NCI-H1105 treated with DMSO at 0.1 percent for 48 hours (cell line): ENCODE measurements at regions not wholly inside any gene's neighbourhood (a gene's known extent, or its start where the extent isn't known, plus 50 kb on each side); places are given as distances from the start of the nearest gene placed in this dataset.

Experiments
- DNase-seq: peaks from one replicate; lab custom pipeline; 2025; lab: John Stamatoyannopoulos, UW

DNA sequence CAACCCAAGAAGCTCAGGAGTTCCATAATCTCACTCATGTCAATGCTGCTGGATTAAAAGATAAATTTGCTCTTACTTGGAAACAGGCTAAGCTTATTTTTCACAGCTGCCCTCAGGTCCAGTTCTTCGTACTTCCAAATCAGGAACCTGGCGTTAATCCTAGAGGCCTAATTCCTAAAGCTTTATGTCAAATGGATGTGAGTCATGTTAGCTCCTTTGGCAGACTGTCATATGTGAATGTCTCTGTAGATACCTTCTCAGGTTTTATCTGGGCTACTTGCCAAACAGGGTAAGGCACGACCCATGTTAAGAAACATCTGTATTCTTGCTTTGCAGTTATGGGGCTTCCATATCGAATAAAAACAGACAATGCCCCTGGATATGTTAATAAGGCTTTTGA is 504.6 kb downstream of the ALG10 start:
- peak; percentile 7 for DNase-seq

DNA sequence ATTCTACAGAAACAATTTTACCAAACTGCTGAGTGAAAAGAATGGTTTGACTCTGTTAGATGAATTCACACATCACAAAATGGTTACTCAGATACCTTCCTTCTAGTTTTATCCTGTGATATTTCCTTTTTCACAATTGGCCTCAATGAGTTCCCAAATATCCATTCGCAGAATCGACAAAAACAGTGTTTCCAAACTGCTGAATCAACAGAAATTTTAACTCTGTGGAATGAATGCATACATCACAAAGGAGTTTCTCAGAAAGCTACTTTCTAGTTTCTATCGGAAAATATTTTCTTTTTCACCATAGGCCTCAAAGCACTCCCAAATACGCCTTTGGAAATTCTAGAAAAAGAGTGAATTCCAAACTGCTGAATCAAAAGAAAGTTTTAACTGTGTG is 525.0 kb downstream of the ALG10 start:
- DNase-seq: no peak

DNA sequence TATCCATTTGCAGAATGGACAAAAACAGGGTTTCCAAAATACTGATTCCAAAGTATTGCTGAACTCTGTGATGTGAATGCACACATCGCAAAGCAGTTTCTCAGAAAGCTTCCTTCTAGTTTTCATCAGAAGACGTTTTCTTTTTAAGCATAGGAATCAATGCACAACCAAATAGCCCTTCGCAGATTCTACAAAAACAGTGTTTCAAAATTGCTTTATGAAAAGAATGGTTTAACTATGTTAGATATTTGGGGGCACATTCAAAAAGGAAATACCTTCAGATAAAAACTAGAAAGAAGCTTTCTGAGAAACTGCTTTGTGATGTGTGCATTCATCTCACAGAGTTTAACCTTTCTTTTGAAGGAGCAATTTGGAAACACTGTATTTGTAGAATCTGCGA is 569.7 kb downstream of the ALG10 start:
- no peak for DNase-seq

DNA sequence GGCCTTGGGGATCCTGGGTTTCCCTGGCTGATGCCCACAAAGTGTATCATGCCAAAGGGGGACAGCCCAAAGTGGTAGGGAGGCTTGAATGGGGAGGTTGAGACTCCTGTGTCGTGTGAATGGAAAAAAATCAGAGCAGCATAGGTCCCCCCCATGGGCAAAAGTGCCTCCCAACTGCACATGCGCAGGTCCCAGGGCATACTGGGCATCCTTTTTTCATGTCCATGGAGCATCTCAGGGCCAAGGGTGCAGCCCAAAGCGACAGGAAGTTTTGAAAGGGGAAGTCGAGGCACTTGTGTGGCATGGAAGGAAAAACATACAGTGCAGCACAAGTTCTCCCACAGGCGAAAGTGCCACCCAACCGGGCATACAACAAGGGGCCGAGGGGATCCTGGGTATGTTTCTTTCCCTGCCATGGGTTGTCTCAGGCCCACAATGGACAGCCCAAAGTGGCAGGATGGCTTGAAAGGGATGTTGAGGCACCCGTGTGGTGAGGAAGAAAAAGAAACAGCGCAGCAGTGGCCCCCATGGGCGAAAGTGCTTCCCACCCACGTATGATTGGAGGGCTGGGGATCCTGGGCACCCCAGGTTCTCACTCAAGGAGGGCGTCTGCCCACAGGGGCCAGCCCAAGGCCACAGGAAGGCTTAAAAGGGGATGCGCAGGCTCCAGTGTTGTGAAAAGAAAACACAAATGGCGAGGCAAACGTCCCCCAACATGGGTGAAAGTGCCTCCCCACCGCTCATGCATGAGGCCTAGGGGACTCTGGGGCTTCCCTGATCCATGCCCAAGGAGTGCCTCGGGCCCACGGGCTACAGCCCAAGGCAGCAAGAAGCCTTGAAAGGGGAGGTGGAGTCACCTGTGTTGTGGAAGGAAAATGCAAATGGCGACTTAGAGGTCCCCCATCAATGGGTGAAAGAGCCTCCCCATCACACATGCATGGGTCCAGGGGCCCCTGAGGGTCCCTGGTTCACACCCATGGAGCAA is 573.7 kb downstream of the ALG10 start:
- no peak for DNase-seq

DNA sequence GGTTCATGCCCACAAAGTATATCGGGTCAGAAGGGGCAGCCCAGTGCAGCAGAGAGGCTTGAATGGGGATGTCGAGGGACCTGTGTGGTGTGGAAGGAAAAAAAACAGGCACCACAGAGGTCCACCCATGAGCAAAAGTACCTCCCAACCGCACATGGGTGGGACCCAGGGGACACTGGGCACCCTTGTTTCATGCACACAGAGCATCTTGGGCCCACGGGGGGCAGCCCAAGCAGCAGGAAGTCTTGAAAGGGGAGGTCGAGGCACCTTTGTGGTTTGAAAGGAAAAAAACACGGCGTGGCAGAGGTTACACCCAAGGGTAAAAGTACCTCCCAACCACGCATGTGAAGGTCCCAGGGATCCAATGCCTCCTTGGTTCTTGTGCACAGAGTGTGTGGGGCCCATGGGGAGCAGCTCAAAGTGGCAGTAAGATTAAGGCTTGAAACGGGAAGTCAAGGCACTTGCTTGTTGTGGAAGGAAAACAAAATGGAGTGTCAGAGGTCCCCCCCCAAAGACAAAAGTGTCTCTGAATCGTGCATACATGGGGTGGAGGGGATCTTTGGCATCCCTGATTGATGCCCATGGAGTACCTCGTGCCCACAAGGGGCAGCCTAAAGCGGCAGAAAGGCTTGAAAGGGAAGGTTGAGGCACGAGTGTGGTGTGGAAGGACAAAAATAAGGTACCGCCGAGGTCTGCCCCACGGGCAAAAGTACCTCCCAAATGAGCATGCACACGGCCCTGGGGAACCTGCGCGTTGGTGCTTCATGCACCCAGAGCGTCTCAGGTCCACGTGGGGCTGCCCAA is 575.5 kb downstream of the ALG10 start:
- DNase-seq: no peak

DNA sequence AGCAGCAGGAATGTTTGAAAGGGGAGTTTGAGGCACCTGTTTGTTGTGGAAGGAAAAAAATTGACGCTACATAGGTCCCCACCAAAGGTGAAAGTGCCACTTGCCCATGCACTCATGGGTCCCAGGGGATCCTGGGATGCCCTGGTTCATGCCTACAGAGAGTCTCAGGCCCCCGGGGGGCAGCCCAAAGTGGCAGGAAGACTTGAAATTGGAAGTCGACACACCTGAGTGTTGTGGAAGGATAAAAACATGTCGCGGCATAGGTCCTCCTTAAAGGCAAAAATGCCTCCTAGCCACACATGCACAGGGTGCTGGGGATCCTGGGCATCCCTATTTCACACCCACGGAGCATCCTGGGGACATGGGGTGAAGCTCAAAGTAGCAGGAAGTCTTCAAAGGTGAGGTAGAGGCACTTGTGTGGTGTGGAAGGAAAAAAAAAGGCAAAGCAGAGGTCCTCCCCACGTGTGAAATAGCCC is 576.1 kb downstream of the ALG10 start:
- no peak for DNase-seq

DNA sequence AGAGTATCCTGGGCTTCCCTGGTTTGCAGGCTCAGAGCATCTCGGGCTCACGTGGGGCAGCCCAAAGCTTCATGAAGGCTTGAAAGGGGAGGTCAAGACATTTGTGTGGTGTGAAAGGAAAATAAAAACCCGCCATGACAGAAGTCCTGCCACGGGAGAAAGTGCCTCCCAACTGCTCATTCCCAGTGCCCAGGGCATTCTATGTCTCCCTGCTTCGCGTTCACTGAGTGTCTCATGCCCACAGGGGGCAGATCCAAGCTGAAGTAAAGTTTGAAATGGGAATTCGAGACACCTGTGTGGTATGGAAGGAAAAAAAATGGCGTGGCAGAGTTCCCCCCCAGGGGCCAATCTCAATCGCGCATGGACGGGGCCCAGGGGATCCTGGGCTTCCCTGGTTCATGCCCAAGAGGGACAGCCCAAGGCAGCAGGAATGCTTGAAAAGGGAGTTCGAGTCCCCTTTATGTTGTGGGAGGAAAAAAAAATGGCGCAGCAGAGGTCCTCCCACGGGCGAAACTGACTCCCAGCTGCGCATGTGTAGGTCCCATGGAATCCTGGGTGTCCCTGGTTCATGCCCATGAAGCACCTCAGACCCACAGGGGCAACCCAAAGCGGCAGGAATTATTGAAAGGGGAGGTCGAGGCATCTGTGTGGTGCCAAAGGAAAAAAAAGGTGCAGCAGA is 576.7 kb downstream of the ALG10 start:
- no peak for DNase-seq

DNA sequence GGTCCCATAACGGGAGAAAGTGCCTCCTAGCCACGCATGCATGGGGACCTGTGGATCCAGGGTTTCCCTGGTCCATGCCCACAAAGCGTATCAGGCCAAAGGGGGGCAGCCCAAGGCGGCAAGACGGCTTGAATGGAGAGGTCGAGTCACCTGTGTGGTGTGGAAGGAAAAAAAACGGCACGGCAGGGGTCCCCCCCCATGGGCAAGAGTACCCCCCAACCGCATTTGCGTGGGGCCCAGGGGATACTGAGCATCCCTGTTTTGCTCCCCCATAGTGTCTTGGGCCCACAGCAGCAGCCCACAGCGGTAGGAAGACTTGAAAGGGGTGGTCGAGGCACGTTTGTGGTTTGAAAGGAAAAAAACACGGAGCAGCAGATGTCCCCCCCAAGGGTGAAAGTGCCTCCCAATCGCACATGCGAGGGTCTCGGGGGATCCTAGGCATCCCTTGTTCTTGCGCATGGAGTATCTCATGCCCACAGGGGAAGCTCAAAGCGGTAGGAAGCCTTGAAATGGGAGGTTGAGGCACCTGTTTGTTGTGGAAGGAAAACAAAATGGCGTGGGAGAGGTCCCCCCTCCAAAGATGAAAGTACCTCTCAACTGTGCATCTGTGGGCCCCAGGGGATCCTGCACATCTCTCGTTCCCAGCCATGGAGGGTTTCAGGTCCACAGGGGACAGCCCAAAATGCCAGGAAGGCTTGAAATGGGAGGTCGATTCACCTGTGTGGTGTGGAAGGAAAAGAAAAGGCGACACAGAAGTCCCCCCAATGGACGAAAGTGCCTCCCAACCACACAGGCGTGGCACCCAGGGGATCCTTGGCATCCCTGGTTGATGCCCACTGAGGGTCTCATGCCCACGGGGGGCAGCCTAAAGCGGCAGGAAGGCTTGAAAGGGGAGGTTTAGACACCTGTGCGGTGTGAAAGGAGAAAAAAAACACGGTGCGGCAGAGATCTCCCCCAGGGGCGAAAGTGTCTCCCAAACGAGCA is 577.5 kb downstream of the ALG10 start:
- no peak for DNase-seq

DNA sequence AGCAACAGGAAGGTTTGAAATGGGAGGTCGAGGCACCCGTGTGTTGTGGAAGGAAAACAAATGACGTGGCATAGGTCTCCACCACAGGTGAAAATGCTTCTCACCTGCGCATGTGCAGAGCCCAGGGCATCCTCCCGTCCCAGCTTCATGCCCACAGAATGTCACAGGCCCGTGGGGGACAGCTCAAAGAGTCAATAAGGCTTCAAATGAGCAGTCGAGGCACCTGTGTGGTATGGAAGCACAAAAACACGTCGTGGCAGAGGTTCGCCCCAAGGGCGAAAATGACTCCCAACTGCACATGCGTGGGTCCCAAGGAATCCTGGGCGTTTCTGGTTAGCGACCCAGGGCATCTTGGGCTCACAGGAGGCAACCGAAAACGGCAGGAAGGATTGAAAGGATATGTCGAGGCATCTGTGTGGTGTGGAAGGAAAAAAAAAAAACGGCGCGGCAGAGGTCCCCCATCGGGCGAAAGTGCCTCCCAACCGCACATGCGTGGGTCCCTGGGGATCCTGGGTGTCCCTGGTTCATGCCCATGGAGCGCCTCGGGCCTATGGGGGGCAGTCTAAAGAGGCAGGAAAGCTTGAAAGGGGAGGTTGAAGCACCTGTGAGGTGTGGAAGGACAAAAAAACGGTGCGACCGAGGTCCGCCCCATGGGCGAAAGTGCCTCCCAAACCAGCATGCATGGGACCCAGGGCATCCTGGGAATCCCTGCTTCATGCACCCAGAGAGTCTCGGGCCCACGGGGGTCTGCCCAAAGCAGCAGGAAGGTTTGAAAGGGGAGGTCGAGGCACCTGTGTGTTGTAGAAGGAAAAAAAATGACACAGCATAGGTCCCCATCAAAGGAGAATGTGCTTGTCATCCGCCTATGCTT is 578.5 kb downstream of the ALG10 start:
- no peak for DNase-seq

DNA sequence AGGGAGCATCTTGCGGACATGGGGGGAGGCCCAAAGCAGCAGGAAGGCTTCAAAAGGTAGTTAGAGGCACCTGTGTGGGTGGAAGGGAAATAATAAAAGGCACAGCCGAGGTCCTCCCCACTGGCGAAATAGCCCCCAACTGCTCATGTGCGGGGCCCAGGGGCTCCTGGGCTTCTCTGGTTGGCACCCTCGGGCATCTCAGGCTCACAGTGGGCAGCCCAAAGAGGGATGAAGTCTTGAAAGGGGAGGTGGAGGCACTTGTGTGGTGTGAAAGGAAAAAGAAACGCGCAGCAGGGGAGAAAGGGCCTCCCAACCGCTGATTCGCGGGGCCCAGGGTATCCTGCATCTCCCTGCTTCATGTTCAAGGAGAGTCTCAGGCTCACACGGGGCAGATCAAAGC is 579.4 kb downstream of the ALG10 start:
- DNase-seq: no peak

DNA sequence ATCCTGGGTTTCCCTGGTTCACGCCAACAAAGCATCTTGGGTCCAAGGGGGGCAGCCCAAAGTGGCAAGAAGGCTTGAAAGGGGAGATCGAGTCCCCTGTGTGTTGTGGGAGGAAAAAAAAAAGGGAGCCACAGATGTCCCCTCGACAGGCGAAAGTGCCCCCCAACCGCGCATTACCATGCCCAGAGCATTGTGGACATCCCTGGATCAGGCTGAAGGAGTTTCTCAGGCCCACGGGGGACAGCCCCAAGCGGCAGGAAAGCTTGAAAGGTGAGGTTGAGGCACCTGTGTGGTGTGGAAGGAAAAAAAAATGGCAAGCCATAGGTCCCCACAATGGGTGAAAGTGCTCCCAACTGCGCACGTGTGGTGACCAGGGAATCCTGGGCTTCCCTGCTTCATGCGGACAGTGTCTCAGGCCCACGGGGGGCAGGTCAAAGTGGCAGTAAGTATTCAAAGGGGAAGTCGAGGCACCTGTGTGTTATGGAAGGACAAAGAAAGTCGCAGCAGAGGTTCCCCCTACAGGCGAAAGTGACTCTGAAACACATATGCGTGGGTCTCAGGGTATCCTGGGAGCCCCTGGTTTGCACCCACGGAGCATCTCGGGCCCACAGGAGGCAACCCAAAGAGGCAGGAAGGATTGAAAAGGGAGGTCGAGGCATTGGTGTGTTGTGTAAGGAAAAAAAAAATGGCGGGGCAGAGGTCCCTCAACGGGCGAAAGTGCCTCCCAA is 580.1 kb downstream of the ALG10 start:
- DNase-seq: no peak

DNA sequence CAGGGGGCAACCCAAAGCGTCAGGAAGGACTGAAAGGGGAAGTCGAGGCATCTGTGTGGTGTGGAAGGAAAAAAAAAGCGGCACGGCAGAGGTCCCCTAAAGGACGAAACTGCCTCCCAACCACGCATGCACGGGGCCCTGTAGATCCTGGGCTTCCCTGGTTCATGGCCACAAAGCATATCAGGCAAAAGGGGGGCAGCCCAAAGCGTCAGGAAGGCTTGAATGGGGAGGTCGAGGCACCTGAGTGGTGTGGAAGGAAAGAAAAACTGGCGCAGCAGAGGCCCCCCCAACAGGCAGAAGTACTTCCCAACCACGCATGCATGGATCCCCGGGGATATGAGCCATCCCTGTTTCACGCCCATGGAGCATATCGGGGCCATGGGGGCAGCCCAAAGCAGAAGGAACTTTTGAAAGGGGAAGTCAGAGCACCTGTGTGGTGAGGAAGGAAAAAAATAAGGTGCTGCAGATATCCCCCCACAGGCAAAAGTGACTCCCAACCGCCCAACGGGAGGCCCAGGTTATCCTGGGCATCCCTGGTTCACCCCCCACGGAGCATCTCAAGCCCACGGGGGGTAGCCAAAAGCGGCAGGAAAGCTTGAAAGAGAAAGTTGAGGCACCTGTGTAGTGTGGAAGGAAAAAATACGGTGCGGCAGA is 581.2 kb downstream of the ALG10 start:
- DNase-seq: no peak

DNA sequence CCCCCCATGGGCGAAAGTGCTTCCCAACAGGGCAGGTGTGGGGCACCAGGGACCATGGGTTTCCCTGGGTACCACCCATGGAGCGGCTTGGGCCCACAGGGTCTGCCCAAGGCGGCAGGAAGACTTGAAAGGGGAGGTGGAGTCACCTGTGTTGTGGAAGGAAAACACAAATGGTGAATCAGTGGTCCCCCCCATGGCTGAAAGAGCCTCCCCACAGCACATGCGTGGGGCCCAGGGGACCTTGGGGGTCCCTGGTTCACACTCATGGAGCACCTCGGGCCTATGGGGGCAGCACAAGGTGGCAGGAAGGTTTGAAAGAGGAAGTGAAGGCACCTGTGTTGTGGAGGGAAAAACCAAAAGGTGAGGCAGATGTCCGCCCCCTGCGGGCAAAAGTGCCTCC is 581.9 kb downstream of the ALG10 start:
- no peak for DNase-seq

DNA sequence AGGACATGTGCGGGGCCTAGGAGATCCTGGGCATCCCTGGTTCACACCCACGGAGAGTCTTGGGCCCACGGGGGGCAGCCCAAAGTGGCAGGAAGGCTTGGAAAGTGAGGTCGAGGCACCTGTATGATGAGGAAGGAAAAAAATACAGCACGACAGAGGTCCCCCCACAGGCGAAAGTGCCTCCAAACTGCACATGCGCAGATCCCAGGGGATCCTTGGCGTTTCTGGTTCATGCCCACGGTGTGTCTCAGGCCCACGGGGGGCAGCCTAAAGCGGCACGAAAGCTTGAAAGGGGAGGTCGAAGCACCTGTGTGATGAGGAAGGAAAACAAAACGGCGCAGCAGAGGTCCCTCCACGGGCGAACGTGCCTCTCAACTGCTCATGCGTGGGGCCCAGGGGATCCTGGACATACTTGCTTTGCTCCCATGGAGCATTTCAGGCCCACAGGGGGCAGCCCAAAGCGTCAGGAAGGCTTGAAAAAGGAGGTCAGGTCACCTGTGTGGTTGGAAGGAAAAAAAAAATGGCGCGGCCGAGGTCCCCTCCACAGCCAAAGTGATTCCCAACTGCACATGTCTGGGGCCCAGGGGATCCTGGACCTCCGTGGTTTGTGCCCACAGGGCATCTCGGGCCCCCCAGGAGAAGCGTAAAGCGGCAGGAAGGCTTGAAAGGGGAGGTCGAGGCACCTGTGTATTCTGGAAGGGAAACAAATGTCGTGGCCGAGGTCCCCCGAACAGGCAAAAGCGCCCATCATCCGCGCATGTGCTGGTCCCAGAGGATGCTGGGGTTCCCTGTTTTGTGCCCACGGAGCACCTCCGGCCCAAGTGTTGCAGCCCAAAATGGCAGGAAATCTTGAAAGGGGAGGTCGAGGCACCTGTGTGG is 582.6 kb downstream of the ALG10 start:
- DNase-seq: no peak

DNA sequence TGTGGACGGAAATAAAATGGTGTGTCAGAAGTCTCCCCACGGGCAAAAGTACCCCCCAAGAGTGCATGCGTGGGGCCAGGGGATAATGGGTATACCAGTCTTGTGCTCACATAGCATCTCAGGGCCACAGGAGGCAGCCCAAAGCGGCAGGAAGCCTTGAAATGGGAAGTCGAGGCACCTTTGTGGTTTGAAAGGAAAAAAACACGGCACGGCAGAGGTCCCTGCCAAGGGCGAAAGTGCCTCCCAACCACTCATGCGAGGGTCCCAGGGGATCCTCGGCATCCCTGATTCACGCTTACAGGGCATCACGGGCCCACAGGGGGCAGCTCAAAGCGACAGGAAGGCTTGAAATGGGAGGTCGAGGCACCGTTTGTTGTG is 583.2 kb downstream of the ALG10 start:
- no peak for DNase-seq

DNA sequence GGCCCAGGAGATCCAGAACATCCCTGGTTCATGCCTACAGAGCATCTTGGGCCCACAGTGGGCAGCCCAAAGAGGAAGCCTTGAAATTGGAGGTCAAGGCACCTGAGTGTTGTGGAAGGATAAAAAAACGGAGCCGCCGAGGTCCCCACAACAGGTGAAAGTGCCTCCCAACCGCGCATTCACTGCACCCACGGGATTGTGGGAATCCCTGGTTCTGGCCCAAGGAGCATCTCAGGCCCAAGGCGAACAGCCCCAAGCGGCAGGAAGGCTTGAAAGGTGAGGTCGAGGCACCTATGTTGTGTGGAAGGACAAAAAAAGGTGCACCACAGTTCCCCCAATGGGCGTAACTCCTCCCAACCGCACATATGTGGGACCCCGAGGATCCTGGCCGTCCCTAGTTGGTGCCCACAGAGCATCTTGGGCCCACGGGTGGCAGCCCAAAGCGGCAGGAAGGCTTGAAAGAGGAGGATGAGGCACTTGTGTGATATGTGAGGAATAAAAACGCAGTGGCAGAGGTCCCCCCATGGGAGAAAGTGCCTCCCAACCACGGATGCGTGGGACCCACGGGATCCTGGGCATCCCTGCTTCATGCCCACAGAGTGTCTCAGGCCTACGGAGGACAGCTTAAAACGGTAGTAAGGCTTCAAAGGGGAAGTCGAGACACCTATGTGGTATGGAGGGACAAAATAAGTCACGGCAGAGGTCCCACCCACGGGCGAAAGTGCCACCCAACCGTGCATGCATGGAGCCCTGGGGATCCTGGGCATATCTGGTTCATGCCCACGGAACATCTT is 583.9 kb downstream of the ALG10 start:
- no peak for DNase-seq
